ENCODE measurements at regions not wholly inside any gene's neighbourhood (a gene's known extent, or its start where the extent isn't known, plus 50 kb on each side); places are given as distances from the start of the nearest gene placed in this dataset.

DNA sequence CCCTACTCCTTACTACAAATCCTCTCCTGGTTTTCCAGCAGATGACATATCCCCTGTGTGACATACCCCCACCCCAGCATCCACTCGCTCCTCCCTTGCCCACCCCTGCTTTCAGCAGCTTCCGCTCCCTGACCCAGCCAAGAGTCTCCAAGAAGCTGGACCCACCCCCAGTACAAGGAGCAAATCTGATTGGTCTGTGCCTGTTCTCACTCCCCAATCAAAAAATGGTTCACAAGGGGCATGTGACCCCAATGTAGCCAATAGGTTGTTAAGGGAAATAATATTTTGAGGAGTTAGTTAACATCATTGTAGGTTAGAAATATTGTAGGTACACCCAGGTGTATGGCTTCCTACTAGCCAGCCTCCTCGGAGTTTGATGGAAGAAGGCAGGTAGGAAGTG is 70.1 kb downstream of the GP2 start:
- TF ChIP-seq CTCF (IDR thresholded peaks at IDR 0.05; ENCODE audit: borderline replicate concordance, extremely low read depth, low read length, poor library complexity, severe bottlenecking) (no peak), EZH2 (IDR thresholded peaks at IDR 0.05; ENCODE audit: borderline replicate concordance, low read depth, low read length, severe bottlenecking) (no peak)
